Right lobe of liver (tissue), 6 donors: ENCODE measurements at regions not wholly inside any gene's neighbourhood (a gene's known extent, or its start where the extent isn't known, plus 50 kb on each side); places are given as distances from the start of the nearest gene placed in this dataset.

Source experiments
- ATAC-seq, 4 donors: fragments of 200-7000 bp; cut with Tn5 transposase; one replicate each; pipeline ENCODE4 v1.9.1; 2020; ENCODE audit warnings: mild to moderate bottlenecking in 4 of 4, moderate library complexity in 4 of 4
- DNase-seq, 3 donors: peaks; one replicate each; pipeline ENCODE4 v3.0.0-alpha.2; 2020
- H3K27ac ChIP-seq, 3 donors: fragments of 200-600 bp; one replicate each; pipeline ENCODE4 v1.8.0; 2022
- H3K27me3 ChIP-seq, 2 donors: fragments of 200-600 bp; one replicate each; pipeline ENCODE4 v1.8.0; 2022
- H3K36me3 ChIP-seq, 4 donors: fragments of 200-600 bp; sonication (generic) in 1 of 4; one replicate each; pipeline versions ENCODE4 v1.5.1 to v1.8.0; 2017 to 2022; ENCODE audit warnings: control low read depth in 1 of 4
- H3K4me1 ChIP-seq, 4 donors: fragments of 200-600 bp; sonication (generic) in 1 of 4; one replicate each; pipeline versions ENCODE4 v1.5.1 to v1.8.0; 2017 to 2022; ENCODE audit warnings: control low read depth in 1 of 4
- H3K4me3 ChIP-seq, 3 donors: fragments of 200-600 bp; one replicate each; pipeline ENCODE4 v1.8.0; 2022
- H3K9me3 ChIP-seq, 4 donors: fragments of 200-600 bp; sonication (generic) in 1 of 4; one replicate each; pipeline versions ENCODE4 v1.5.1 to v1.8.0; 2017 to 2022; ENCODE audit warnings: control low read depth in 1 of 4
- CTCF ChIP-seq, 4 donors: fragments of 200-600 bp in 3 of 4; fragments of 450-650 bp in 1 of 4; IDR thresholded peaks; one replicate each; pipeline versions ENCODE4 v1.5.1 to v1.8.0; 2016 to 2022; ENCODE audit warnings: antibody characterized with exemption in 4 of 4, mild to moderate bottlenecking in 2 of 4
- POLR2A ChIP-seq: fragments of 450-650 bp; IDR thresholded peaks from one replicate; pipeline ENCODE4 v1.6.1; 2017; ENCODE audit warnings: antibody characterized with exemption, mild to moderate bottlenecking
- WGBS: methylation state at CpG from one replicate; pipeline ENCODE4 v1.1.6; 2018; ENCODE audit warnings: low coverage, low lambda C conversion rate; ENCODE audit not compliant: insufficient coverage; ENCODE audit errors: missing lambda C conversion rate; 5-methylcytosine and 5-hydroxymethylcytosine counted together
- intact Hi-C, 2 donors: fragments of 100-400 bp; cut with DNase I; formaldehyde crosslinking; loops; one replicate each; pipeline versions ENCODE4 v1.11.2 to v1.14.1; 2022
- donor health status: DM: no; HTN: yes; CAD: no.
- donor health status: DM: no; HTN: no; CAD: no.
- donor health status: DM: no; HTN: no; CAD: no.
- donor health status: DM: no; HTN: yes; CAD: no.
- donor health status: DM: no; HTN: yes; CAD: no.

DNA sequence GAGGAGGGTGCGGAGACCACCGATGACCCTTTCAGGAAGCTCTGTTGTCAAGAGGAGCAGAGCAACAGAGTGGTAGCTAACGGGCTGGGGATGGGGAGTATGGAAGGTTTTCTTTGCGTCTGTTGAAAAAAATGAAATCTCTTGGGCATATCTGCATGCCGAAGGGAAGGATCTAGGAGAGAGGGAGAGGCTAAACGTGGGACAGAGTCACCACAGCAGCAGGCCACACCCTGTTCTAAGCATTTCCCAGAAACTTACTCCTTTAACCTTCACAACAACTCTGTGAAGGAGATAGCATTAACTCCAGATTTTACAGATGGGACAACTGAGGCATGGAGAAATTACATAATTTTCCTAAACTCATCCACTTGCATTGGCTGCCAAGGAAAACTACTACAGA lies 71.8 kb upstream of the EXOC1L start:
- no peaks in the 10 kb centered on the region for H3K27me3 ChIP-seq
- no peaks in the 10 kb centered on the region for H3K9me3 ChIP-seq
- no peak for DNase-seq
- no peaks in the 10 kb centered on the region for H3K4me1 ChIP-seq
- 54% methylated on average over 5 of the region's 6 CpGs for WGBS
- no peak for ATAC-seq
- H3K27ac ChIP-seq: no peak overlapping the region
- intact Hi-C loops: no loop called here
- no peaks in the 10 kb centered on the region for H3K36me3 ChIP-seq
- TF ChIP-seq CTCF (IDR thresholded peaks at IDR 0.05) (no peak), POLR2A (no peak)
- no peak overlapping the region for H3K4me3 ChIP-seq

- intact Hi-C loops: no loop called here
- no peak overlapping the region for H3K4me3 ChIP-seq
- H3K36me3 ChIP-seq: no peaks in the 10 kb centered on the region
- ATAC-seq: no peak
- H3K27ac ChIP-seq: no peak overlapping the region
- no peaks in the 10 kb centered on the region for H3K9me3 ChIP-seq
- TF ChIP-seq POLR2A (no peak), CTCF (IDR thresholded peaks at IDR 0.05) (no peak)
- no peak for DNase-seq
- 91% methylated on average over 1 of the region's 1 CpG for WGBS
- no peaks in the 10 kb centered on the region for H3K4me1 ChIP-seq
- no peaks in the 10 kb centered on the region for H3K27me3 ChIP-seq
Observed at GRCh38 chr4:55749666-55750065, 69.9 kb upstream of the EXOC1L start.

- no peak for ATAC-seq
- 38% methylated on average over 5 of the region's 5 CpGs for WGBS
- no peaks in the 10 kb centered on the region for H3K36me3 ChIP-seq
- no peak for TF ChIP-seq CTCF (IDR thresholded peaks at IDR 0.05)
- no peak for TF ChIP-seq POLR2A
- H3K27me3 ChIP-seq: no peaks in the 10 kb centered on the region
- no peaks in the 10 kb centered on the region for H3K9me3 ChIP-seq
- H3K4me1 ChIP-seq: no peaks in the 10 kb centered on the region
- no peak for DNase-seq
- intact Hi-C loops: no loop called here
- H3K27ac ChIP-seq: no peak overlapping the region
- H3K4me3 ChIP-seq: no peak overlapping the region
Observed at GRCh38 chr4:55752810-55753209, 66.8 kb upstream of the EXOC1L start.

GRCh38 chr4:55753856-55754255 lies 65.7 kb upstream of the EXOC1L start:
- Histone ChIP-seq H3K27me3 (no peaks in the 10 kb centered on the region), H3K9me3 (no peaks in the 10 kb centered on the region), H3K4me1 (no peaks in the 10 kb centered on the region), H3K27ac (no peak overlapping the region), H3K36me3 (no peaks in the 10 kb centered on the region), H3K4me3 (no peak overlapping the region)
- WGBS: no CpG with 5 or more reads among the region's 1 CpG
- intact Hi-C loops: no loop called here
- TF ChIP-seq CTCF (IDR thresholded peaks at IDR 0.05) (no peak), POLR2A (no peak)
- ATAC-seq: no peak
- DNase-seq: no peak

DNA sequence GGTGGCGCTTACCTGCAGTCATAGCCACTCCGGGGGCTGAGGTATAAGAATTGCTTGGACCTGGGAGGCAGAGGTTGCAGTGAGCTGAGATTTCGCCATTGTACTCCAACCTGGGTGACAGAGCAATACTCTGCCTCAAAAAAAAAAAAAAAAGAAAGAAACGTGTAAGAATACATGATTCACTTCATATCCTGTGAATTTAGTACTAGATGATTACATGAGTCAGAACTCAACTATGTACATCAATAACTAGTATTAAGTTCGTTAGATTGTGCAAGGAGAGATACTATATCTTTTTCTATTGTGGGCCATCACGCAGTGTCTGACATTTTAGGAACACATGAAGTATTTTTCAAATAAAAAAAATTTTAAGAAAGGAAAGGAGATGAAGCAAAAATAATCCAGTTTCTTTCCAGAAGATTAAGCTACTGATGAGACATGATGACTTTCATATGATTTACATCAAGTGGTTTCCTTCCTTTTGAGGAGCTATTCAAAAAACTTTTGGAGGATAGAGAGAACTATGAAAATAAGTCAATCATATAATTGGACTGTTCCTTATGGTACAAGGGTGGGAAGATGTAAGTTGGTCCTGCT lies 64.7 kb upstream of the EXOC1L start:
- no peak overlapping the region for H3K4me3 ChIP-seq
- 67% methylated on average over 6 of the region's 6 CpGs for WGBS
- no peaks in the 10 kb centered on the region for H3K9me3 ChIP-seq
- no peaks in the 10 kb centered on the region for H3K4me1 ChIP-seq
- ATAC-seq (no peak), DNase-seq (no peak)
- no peak overlapping the region for H3K27ac ChIP-seq
- intact Hi-C loops: no loop called here
- H3K36me3 ChIP-seq: no peaks in the 10 kb centered on the region
- no peaks in the 10 kb centered on the region for H3K27me3 ChIP-seq
- TF ChIP-seq POLR2A: no peak
- no peak for TF ChIP-seq CTCF (IDR thresholded peaks at IDR 0.05)
